BLaER1 treated with 17β-estradiol and CSF1 and Interleukin-3, amounts not matched to agents 10 nM and 100 nM (cell line): ENCODE measurements at regions not wholly inside any gene's neighbourhood (a gene's known extent, or its start where the extent isn't known, plus 50 kb on each side); places are given as distances from the start of the nearest gene placed in this dataset.

ENCODE experiments used
- H3K27ac ChIP-seq, 11 experiments: shearing (Covaris generic); formaldehyde crosslinking; 2 replicates each; pipeline ENCODE4 v1.8.1; 2022
- H3K27me3 ChIP-seq, 11 experiments: shearing (Covaris generic); formaldehyde crosslinking; 2 replicates each; pipeline ENCODE4 v1.8.1; 2022
- H3K36me3 ChIP-seq, 11 experiments: shearing (Covaris generic); formaldehyde crosslinking; 2 replicates each; pipeline ENCODE4 v1.8.1; 2022
- H3K4me1 ChIP-seq, 10 experiments: shearing (Covaris generic); formaldehyde crosslinking; 2 replicates each; pipeline ENCODE4 v1.8.1; 2022
- H3K4me2 ChIP-seq, 11 experiments: shearing (Covaris generic); formaldehyde crosslinking; 2 replicates each; pipeline ENCODE4 v1.8.1; 2022
- H3K4me3 ChIP-seq, 10 experiments: shearing (Covaris generic); formaldehyde crosslinking; 2 replicates each; pipeline ENCODE4 v1.8.1; 2022
- H3K9ac ChIP-seq, 11 experiments: shearing (Covaris generic); formaldehyde crosslinking; 2 replicates each; pipeline ENCODE4 v1.8.1; 2022
- H3K9me3 ChIP-seq, 11 experiments: shearing (Covaris generic); formaldehyde crosslinking; replicated peaks in 1 of 11; 2 replicates each; pipeline ENCODE4 v1.8.1; 2022
- H4K20me1 ChIP-seq, 11 experiments: shearing (Covaris generic); formaldehyde crosslinking; 2 replicates each; pipeline ENCODE4 v1.8.1; 2022
- Cebpa-rat ChIP-seq, 11 experiments: shearing (Covaris generic); IDR thresholded peaks; 2 replicates each; pipeline ENCODE4 v1.8.1; 2022

DNA sequence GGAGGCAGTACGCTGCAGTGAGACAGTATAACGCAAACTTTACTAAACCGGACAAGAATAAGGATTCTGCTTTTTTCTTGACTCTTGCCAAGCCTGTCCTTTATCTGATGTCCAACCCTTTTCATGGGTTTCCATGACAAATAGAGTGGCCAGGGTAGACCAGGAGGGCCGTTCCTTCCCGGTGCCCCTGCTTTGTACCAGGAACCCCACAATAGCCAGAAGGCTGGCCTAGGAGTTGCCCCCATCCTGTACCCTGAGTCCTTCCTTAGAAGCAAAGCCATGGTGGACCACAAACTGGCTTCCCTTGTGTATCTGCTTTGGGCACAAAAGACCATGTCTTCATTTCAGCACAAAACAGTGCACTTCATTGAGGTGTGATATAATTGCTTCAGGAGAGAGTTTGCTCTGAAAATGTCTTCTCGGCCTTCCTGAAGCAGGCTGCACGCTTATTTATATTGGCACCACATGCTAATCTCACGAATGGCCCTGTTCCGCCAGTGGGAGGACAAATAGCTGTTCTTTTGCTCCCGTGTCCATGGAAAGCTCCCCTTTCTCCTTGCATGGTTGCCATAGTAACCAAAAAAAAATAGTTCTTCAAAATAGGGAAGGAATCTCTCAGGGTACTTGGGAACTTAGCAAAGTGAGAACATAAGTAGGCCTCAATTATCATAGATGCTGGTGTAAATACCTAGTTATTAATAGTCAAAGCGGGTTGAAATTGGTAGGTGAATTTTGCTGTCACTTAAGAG lies 222.1 kb downstream of the ZIC5 start:
- Histone ChIP-seq H3K36me3 (no peaks in the 10 kb centered on the region), H3K9me3 (peaks cover 5 to 9% (median 7%) of the 10 kb centered on the region in 11 experiments; a peak in 15 of 22 replicates), H3K4me1 (no peaks in the 10 kb centered on the region; a peak in 2 of 20 replicates), H3K9ac (no peak overlapping the region), H3K27me3 (no peaks in the 10 kb centered on the region), H3K4me2 (no peak overlapping the region), H3K4me3 (no peak overlapping the region), H3K27ac (no peak overlapping the region), H4K20me1 (no peaks in the 10 kb centered on the region)
- TF ChIP-seq Cebpa-rat (IDR thresholded peaks at IDR 0.05), result no peak

DNA sequence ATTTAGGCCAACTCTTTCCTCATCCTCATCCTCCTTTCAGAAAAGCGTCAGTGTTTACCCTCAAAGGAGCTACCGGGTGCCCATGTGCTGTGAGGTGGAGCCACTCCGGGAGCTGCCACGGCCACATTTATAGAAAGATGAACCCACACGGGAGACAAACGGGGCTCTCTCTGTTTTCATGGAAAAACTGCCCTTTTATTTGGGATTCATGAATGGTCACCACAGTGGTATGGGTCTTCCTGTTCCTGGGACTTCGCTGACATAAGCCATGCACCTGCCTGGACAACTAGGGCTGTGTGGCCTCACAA lies 224.2 kb downstream of the ZIC5 start:
- TF ChIP-seq Cebpa-rat (IDR thresholded peaks at IDR 0.05), result no peak
- Histone ChIP-seq H3K9me3 (peaks cover 5 to 9% (median 7%) of the 10 kb centered on the region in 11 experiments; a peak in 15 of 22 replicates), H3K27ac (no peak overlapping the region), H4K20me1 (no peaks in the 10 kb centered on the region), H3K4me2 (no peak overlapping the region), H3K27me3 (no peaks in the 10 kb centered on the region), H3K9ac (no peak overlapping the region), H3K4me1 (peaks cover 2 to 8% (median 5%) of the 10 kb centered on the region in 10 experiments; a peak in 17 of 20 replicates), H3K4me3 (no peak overlapping the region), H3K36me3 (no peaks in the 10 kb centered on the region)

DNA sequence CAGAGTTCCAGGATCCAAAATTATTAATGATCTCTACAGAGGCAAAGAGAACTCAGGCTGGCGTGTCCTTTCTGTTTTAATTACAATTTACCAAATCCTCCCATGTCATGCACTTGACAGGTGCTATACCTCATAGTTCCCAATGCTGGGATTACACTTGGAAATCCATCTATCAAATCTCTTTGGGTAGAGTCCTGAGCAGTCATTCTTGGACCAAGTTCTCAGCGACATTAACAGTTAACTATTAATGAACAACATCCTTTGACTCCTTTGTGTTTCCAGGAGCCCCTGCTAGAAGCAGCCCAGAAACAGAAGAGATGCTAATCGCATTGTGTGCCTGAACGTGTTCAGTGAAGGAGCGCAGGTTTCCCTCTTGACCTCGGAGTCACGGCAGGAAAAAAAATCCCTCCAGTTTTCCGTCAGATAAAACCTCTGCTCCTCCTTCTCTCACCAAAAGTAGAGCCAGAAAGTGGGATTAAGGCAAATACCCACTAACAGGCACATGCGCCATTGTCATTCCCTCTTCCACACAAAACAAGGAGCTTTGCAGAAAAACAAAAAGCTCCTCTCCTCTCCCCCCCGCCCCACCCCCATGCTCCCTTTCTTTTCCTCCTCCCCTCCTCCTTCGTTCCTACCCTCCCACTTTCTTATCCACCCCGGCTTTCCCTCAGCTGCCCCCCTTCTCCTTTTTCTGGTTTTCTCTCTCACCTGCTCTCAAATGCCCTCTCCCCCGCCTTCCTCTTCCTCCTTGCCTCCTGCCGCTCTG lies 224.7 kb downstream of the ZIC5 start:
- H3K4me3 ChIP-seq, result no peak overlapping the region
- peaks cover 5 to 9% (median 7%) of the 10 kb centered on the region in 11 experiments; a peak in 15 of 22 replicates for H3K9me3 ChIP-seq
- H3K9ac ChIP-seq, result no peak overlapping the region
- no peaks in the 10 kb centered on the region for H3K36me3 ChIP-seq
- H3K27me3 ChIP-seq, result no peaks in the 10 kb centered on the region
- H3K4me1 ChIP-seq, result peaks cover 7 to 14% (median 11%) of the 10 kb centered on the region in 10 experiments; a peak in 17 of 20 replicates
- no peak for TF ChIP-seq Cebpa-rat (IDR thresholded peaks at IDR 0.05)
- no peak overlapping the region for H3K4me2 ChIP-seq
- H4K20me1 ChIP-seq, result no peaks in the 10 kb centered on the region
- H3K27ac ChIP-seq, result no peak overlapping the region

DNA sequence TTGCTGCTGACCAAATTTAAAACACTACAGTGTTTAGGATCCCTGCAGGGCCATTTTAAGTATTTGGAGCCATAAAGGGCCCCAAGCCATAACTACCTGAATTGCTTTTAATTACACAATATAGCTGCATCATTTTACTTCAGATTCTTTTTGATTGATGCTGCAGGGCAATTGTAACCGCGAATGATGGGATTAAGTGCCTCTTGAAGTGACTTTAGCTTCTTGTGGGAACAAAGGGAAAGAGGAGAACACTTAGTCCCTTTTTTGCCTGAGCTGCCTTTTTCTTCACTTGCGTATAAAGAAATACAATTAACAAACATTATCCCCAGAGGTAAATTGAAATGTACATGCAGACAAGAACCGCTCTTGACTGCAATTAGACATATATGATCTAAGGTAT lies 228.5 kb downstream of the ZIC5 start:
- H3K9me3 ChIP-seq, result no peaks in the 10 kb centered on the region
- no peaks in the 10 kb centered on the region for H3K36me3 ChIP-seq
- H4K20me1 ChIP-seq, result no peaks in the 10 kb centered on the region; a peak in 1 of 22 replicates
- H3K4me3 ChIP-seq, result no peak overlapping the region
- peak overlapping the region in 3 of 11 experiments; percentile 17 to 63 (median 48); a peak in 5 of 22 replicates for H3K4me2 ChIP-seq
- peaks cover 20 to 43% (median 37%) of the 10 kb centered on the region in 10 experiments for H3K4me1 ChIP-seq
- H3K27me3 ChIP-seq, result no peaks in the 10 kb centered on the region
- no peak overlapping the region for H3K9ac ChIP-seq
- TF ChIP-seq Cebpa-rat (IDR thresholded peaks at IDR 0.05), result no peak
- H3K27ac ChIP-seq, result no peak overlapping the region

DNA sequence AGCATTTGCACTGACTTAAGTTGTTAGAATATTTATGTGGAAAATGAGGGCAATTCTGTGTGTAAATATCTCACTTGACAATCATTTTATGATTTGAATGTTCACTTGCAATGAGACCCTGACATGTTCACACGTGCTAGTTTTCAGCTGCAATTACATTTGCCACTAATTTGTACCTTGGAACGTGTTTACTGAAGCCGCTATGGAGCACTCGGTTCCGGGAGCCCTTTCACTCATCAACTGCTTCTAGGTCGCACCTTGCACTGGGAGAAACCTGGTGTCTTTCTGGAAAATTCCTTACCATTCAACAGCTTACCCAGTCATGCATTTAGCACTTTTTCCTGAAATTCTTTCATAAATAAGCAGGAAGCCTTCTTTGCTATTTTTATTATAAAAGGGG lies 229.6 kb downstream of the ZIC5 start:
- H3K27me3 ChIP-seq, result no peaks in the 10 kb centered on the region
- no peak for TF ChIP-seq Cebpa-rat (IDR thresholded peaks at IDR 0.05)

DNA sequence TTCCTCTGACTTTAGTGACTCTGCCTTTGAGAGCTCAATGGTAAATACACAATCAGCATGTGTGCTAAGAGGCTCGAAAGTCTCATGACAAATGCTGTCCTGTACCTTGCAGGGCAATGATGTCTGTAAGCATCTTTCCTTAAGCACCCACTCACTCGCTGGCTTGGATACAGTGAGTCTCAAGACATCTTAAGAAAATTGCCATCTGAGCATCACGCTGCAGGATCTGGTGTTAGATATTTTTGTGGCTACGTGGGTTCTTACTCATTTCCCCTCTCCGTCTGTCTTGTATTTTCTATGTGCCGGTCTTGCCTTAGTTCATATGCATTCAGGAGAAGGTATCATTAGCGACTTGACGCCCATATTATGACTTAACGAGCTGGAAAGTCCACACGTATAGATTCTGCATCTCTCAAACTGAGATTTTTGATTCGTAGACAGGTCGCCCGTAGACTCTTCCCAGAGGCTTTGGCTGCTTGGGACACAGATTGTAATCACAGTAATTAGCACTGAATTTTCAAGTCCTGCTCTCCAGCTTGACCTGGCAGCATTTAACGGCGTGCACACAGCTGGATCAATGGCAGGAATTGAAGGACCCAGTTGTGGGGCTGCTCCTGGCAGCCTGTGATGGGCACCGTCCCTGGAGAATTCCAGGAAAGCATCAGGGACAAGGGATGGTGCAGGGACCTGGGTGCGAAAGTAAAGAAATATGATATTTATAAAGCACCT lies 231.2 kb downstream of the ZIC5 start:
- H3K4me3 ChIP-seq, result no peak overlapping the region
- peak overlapping the region in 5 of 11 experiments; percentile 31 to 46 (median 39); a peak in 12 of 22 replicates for H3K4me2 ChIP-seq
- no peaks in the 10 kb centered on the region for H3K9me3 ChIP-seq
- no peaks in the 10 kb centered on the region for H3K27me3 ChIP-seq
- no peaks in the 10 kb centered on the region for H3K36me3 ChIP-seq
- H3K9ac ChIP-seq, result no peak overlapping the region
- peaks cover 20 to 43% (median 37%) of the 10 kb centered on the region in 10 experiments for H3K4me1 ChIP-seq
- TF ChIP-seq Cebpa-rat (IDR thresholded peaks at IDR 0.05), result no peak
- no peak overlapping the region for H3K27ac ChIP-seq
- H4K20me1 ChIP-seq, result no peaks in the 10 kb centered on the region; a peak in 1 of 22 replicates

More for the DNA sequence above, 229.6 kb downstream of the ZIC5 start:
- Histone ChIP-seq H3K27ac (no peak overlapping the region), H3K4me1 (peaks cover 20 to 43% (median 37%) of the 10 kb centered on the region in 10 experiments), H3K4me3 (no peak overlapping the region), H3K9me3 (no peaks in the 10 kb centered on the region), H3K36me3 (no peaks in the 10 kb centered on the region), H3K9ac (no peak overlapping the region), H3K4me2 (peak overlapping the region; percentile 3 to 67 (median 39); a peak in 16 of 22 replicates), H4K20me1 (no peaks in the 10 kb centered on the region; a peak in 1 of 22 replicates)

DNA sequence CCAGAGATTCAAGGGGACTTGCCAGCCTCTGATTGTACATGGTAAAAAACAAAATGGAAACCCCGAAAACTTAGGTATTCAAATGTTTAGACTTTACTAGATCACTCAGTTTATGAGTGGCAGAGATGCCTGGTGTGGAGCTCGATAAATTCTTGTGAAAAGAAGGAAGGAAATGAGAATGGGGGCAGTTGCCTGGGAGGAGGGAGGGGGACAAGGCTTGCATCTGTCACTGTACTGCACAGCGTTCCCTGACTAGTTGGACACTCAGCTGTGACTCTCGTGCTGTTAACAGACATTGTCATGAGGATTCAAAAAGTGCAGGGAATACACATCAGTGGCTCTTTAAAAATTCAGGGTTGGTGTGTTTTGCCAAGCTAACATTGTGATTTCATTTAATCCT lies 232.9 kb downstream of the ZIC5 start:
- Histone ChIP-seq H3K4me1 (peaks cover 20 to 44% (median 37%) of the 10 kb centered on the region in 10 experiments), H3K27me3 (no peaks in the 10 kb centered on the region), H3K4me2 (peak overlapping the region; percentile 19 to 60 (median 40)), H3K9me3 (no peaks in the 10 kb centered on the region), H3K4me3 (no peak overlapping the region), H4K20me1 (no peaks in the 10 kb centered on the region; a peak in 1 of 22 replicates), H3K36me3 (no peaks in the 10 kb centered on the region), H3K27ac (no peak overlapping the region), H3K9ac (no peak overlapping the region; a peak in 1 of 22 replicates)
- no peak for TF ChIP-seq Cebpa-rat (IDR thresholded peaks at IDR 0.05)

DNA sequence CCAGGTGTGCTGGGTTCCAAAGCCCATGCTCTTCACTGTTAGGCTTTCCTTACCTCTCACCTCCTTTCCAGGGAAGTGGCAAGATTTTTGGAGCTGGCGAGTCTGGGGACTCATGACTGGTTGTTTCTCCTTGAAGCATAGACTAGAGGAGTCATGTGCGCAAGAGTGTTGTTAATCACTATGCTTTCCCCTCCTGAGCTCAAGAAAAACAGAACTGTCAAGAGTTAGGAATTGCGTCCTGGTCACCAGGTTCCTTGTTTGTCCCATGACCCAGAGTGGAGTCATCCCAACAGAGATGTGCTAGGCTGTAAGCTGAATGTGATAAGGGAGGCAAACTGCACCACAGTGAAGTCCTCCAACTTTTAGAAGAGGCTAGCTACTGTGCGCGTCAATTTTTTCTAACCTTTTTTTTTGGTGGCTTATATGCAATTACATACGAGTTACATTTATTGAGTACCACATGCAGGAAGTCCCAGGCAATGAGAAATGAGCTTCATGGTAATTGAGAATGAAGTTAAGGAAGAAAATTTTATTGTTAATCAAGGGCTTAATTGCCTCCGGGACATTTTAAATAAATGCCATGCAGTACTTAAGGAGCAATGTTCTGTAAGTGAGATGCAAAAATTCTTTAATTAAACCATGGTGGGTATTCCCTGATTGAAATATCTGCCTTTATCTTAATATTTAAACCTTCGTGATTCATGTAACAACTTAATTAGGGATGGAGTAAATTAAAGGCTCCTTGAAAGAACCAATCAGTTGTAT lies 233.9 kb downstream of the ZIC5 start:
- Histone ChIP-seq H3K27ac (no peak overlapping the region), H3K9ac (no peak overlapping the region), H3K4me2 (0 out of 22 replicates have a peak overlapping the region, but pooled peaks of 1 of the 11 experiments have one; percentile 13), H4K20me1 (no peaks in the 10 kb centered on the region; a peak in 1 of 22 replicates), H3K27me3 (no peaks in the 10 kb centered on the region), H3K4me3 (no peak overlapping the region), H3K4me1 (peaks cover 20 to 48% (median 36%) of the 10 kb centered on the region in 10 experiments), H3K9me3 (no peaks in the 10 kb centered on the region), H3K36me3 (no peaks in the 10 kb centered on the region)
- no peak for TF ChIP-seq Cebpa-rat (IDR thresholded peaks at IDR 0.05)
